A549 (cell line): ENCODE measurements at regions not wholly inside any gene's neighbourhood (a gene's known extent, or its start where the extent isn't known, plus 50 kb on each side); places are given as distances from the start of the nearest gene placed in this dataset.

Experiments used
- ATAC-seq, 2 experiments: fragments of 200-7000 bp in 1 of 2; fragments of >200 bp in 1 of 2; cut with Nextera tagmentation in 1 of 2; cut with Tn5 transposase in 1 of 2; 3 replicates each; pipeline versions ENCODE4 v1.8.0 to v1.9.1; 2018 to 2020; ENCODE audit warnings: mild to moderate bottlenecking in 1 of 2, moderate library complexity in 1 of 2
- CTCF ChIA-PET: fragments of 300-600 bp; sonication (Branson Sonifier 250); formaldehyde crosslinking; extraction: SDS; loops from one replicate; lab custom pipeline; 2021; ENCODE audit warnings: antibody characterized with exemption, inconsistent platforms; lab: Yijun Ruan, JAX
- POLR2A ChIA-PET: fragments of 350-600 bp; formaldehyde crosslinking; extraction: SDS; loops from one replicate; lab custom pipeline; 2021; ENCODE audit warnings: antibody characterized with exemption, inconsistent platforms; lab: Yijun Ruan, JAX
- DNase-seq, 2 experiments: peaks; one replicate each; pipeline versions ENCODE4 v3.0.0 to v3.0.0-alpha.2; 2011 to 2016; ENCODE audit warnings: low read depth in 1 of 2, low spot score in 1 of 2
- FAIRE-seq: peaks from 2 replicates; lab custom pipeline; 2011; peaks lifted over from hg19 to GRCh38; lab: Jason Lieb, UNC
- H3K27ac ChIP-seq, 2 experiments: fragments of >200 bp; sonication (Bioruptor Twin); formaldehyde crosslinking; 3 replicates each; pipeline ENCODE4 v1.5.1; 2016 to 2017
- H3K4me1 ChIP-seq: fragments of >200 bp; sonication (Bioruptor Twin); formaldehyde crosslinking; 3 replicates; pipeline ENCODE4 v1.6.1; 2016
- H3K4me2 ChIP-seq: fragments of >200 bp; sonication (Bioruptor Twin); formaldehyde crosslinking; 3 replicates; pipeline ENCODE4 v1.6.1; 2016
- H3K4me3 ChIP-seq: fragments of >200 bp; sonication (Bioruptor Twin); formaldehyde crosslinking; 3 replicates; pipeline ENCODE4 v1.5.1; 2016
- H3K9me3 ChIP-seq: fragments of >200 bp; sonication (Bioruptor Twin); formaldehyde crosslinking; 3 replicates; pipeline ENCODE4 v1.6.1; 2016
- BCL3 ChIP-seq: fragments of >200 bp; sonication (Bioruptor Twin); formaldehyde crosslinking; IDR thresholded peaks from 3 replicates; pipeline ENCODE4 v1.6.1; 2016
- BHLHE40 ChIP-seq: IDR thresholded peaks from 2 replicates; pipeline ENCODE4 v1.6.1; 2012; ENCODE audit warnings: low read depth, low read length, inconsistent platforms
- CEBPB ChIP-seq, 2 experiments: fragments of >200 bp in 1 of 2; sonication (Bioruptor Twin) in 1 of 2; formaldehyde crosslinking in 1 of 2; IDR thresholded peaks; 2 replicates each; pipeline ENCODE4 v1.6.1; 2012 to 2016
- CTCF ChIP-seq: fragments of >200 bp; sonication (Bioruptor Twin); formaldehyde crosslinking; IDR thresholded peaks from 3 replicates; pipeline ENCODE4 v1.5.1; 2016
- E2F6 ChIP-seq: IDR thresholded peaks from 2 replicates; pipeline ENCODE4 v1.6.1; 2012; ENCODE audit warnings: low read depth, borderline replicate concordance
- EHMT2 ChIP-seq: fragments of 200-600 bp; sonication (generic); IDR thresholded peaks from 2 replicates; pipeline ENCODE4 v1.6.1; 2016; ENCODE audit warnings: antibody characterized with exemption, low read depth, mild to moderate bottlenecking, moderate library complexity
- EP300 ChIP-seq, 2 experiments: fragments of >200 bp; sonication (Bioruptor Twin); formaldehyde crosslinking; IDR thresholded peaks; 2 replicates in 1 of 2; 3 replicates in 1 of 2; pipeline ENCODE4 v1.6.1; 2016 to 2017
- ESRRA ChIP-seq: fragments of 150-350 bp; IDR thresholded peaks from 2 replicates; pipeline ENCODE4 v1.6.1; 2014; ENCODE audit warnings: mild to moderate bottlenecking, low read length, borderline replicate concordance
- HOXA7 ChIP-seq: fragments of 250-450 bp; sonication (Bioruptor Pico); IDR thresholded peaks from 2 replicates; pipeline ENCODE4 v1.5.0; 2020; ENCODE audit warnings: mild to moderate bottlenecking, moderate library complexity
- HOXB13 ChIP-seq: fragments of 250-450 bp; sonication (Bioruptor Pico); IDR thresholded peaks from 2 replicates; pipeline ENCODE4 v1.5.0; 2020; ENCODE audit warnings: low read depth, mild to moderate bottlenecking, moderate library complexity
- JUN ChIP-seq, 2 experiments: fragments of >200 bp; sonication (Bioruptor Twin); formaldehyde crosslinking; IDR thresholded peaks; 2 replicates in 1 of 2; 3 replicates in 1 of 2; pipeline ENCODE4 v1.6.1; 2016 to 2017
- JUNB ChIP-seq: fragments of >200 bp; sonication (Bioruptor Twin); formaldehyde crosslinking; IDR thresholded peaks from 2 replicates; pipeline ENCODE4 v1.6.1; 2016
- KDM5A ChIP-seq: fragments of 200-600 bp; sonication (generic); IDR thresholded peaks from 2 replicates; pipeline ENCODE4 v1.6.1; 2016; ENCODE audit warnings: antibody characterized with exemption, mild to moderate bottlenecking
- MAZ ChIP-seq: fragments of 150-350 bp; IDR thresholded peaks from 2 replicates; pipeline ENCODE4 v1.6.1; 2014; ENCODE audit warnings: antibody characterized with exemption, low read depth, low read length, borderline replicate concordance
- NFE2L2 ChIP-seq: fragments of 150-350 bp; conservative IDR thresholded peaks from 2 replicates; pipeline ENCODE4 v1.6.1; 2014; ENCODE audit warnings: low read length
- NPAS2 ChIP-seq: fragments of 250-450 bp; sonication (Bioruptor Pico); IDR thresholded peaks from 2 replicates; pipeline ENCODE4 v1.8.0; 2022; ENCODE audit warnings: mild to moderate bottlenecking, moderate library complexity, borderline replicate concordance
- POLR2A ChIP-seq: IDR thresholded peaks from 2 replicates; pipeline ENCODE4 v1.6.1; 2012; ENCODE audit warnings: mild to moderate bottlenecking, low read length
- SMC3 ChIP-seq: fragments of >200 bp; sonication (Bioruptor Twin); formaldehyde crosslinking; IDR thresholded peaks from 3 replicates; pipeline ENCODE4 v1.6.1; 2018; ENCODE audit warnings: inconsistent platforms
- TP53 ChIP-seq: fragments of 250-450 bp; sonication (Bioruptor Pico); IDR thresholded peaks from 2 replicates; pipeline ENCODE4 v1.5.0; 2021; ENCODE audit warnings: mild to moderate bottlenecking, moderate library complexity
- USF2 ChIP-seq: fragments of 450-650 bp; IDR thresholded peaks from 2 replicates; pipeline ENCODE4 v1.6.1; 2014; ENCODE audit warnings: antibody characterized with exemption
- ZC3H11A ChIP-seq: fragments of 450-650 bp; IDR thresholded peaks from 2 replicates; pipeline ENCODE4 v1.6.1; 2014; ENCODE audit warnings: antibody characterized with exemption, mild to moderate bottlenecking
- ZFP36 ChIP-seq: fragments of 450-650 bp; IDR thresholded peaks from 2 replicates; pipeline ENCODE4 v1.6.1; 2014; ENCODE audit warnings: borderline replicate concordance; ENCODE audit not compliant: partially characterized antibody
- ZSCAN20 ChIP-seq: fragments of 250-450 bp; sonication (Bioruptor Pico); IDR thresholded peaks from 2 replicates; pipeline ENCODE4 v1.8.0; 2022; ENCODE audit warnings: mild to moderate bottlenecking, moderate library complexity
- WGBS: methylation state at CpG from one replicate; pipeline ENCODE4 v1.1.6; 2017; ENCODE audit errors: missing lambda C conversion rate; 5-methylcytosine and 5-hydroxymethylcytosine counted together
- TF ChIP-seq, protein P1 (sequence below): fragments of 150-350 bp; IDR thresholded peaks from 2 replicates; pipeline ENCODE4 v1.6.1; 2014; ENCODE audit warnings: low read depth, mild to moderate bottlenecking, low read length
- TF ChIP-seq, protein P2 (sequence below): fragments of 250-450 bp; sonication (Bioruptor Pico); IDR thresholded peaks from 2 replicates; pipeline ENCODE4 v1.5.0; 2020; ENCODE audit warnings: low read depth, mild to moderate bottlenecking, moderate library complexity

GRCh38 chr4:79473439-79473724, 65.4 kb upstream of the GK2 start:
- no peak for DNase-seq
- ChIA-PET CTCF (no interaction called here), POLR2A (no interaction called here)
- ATAC-seq, result no peak
- no peaks in the 10 kb centered on the region for H3K9me3 ChIP-seq
- H3K27ac ChIP-seq, result no peak overlapping the region
- TF ChIP-seq JUN (IDR thresholded peaks at IDR 0.05) (no peak), HOXB13 (CRISPR knock-in tag) (no peak), E2F6 (no peak), USF2 (no peak), EHMT2 (no peak), NFE2L2 (no peak), BHLHE40 (no peak), MAZ (no peak), KDM5A (no peak), NPAS2 (CRISPR knock-in tag) (no peak), BCL3 (no peak), EP300 (IDR thresholded peaks at IDR 0.05) (no peak), SMC3 (no peak)
- TF ChIP-seq, protein P1, sequence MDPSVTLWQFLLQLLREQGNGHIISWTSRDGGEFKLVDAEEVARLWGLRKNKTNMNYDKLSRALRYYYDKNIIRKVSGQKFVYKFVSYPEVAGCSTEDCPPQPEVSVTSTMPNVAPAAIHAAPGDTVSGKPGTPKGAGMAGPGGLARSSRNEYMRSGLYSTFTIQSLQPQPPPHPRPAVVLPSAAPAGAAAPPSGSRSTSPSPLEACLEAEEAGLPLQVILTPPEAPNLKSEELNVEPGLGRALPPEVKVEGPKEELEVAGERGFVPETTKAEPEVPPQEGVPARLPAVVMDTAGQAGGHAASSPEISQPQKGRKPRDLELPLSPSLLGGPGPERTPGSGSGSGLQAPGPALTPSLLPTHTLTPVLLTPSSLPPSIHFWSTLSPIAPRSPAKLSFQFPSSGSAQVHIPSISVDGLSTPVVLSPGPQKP, result no peak
- no peak for FAIRE-seq
- H3K4me3 ChIP-seq, result no peak overlapping the region
- H3K4me1 ChIP-seq, result no peaks in the 10 kb centered on the region
- WGBS, result 20% methylated on average over 3 of the region's 3 CpGs
- H3K4me2 ChIP-seq, result no peak overlapping the region

GRCh38 chr4:79472693-79473438, 64.8 kb upstream of the GK2 start:
- no peak for DNase-seq
- no peak for FAIRE-seq
- no peak for ATAC-seq
- H3K4me2 ChIP-seq, result no peak overlapping the region
- H3K4me3 ChIP-seq, result no peak overlapping the region
- no peaks in the 10 kb centered on the region for H3K4me1 ChIP-seq
- CTCF ChIA-PET, result no interaction called here
- no peaks in the 10 kb centered on the region for H3K9me3 ChIP-seq
- 20% methylated on average over 3 of the region's 3 CpGs for WGBS
- TF ChIP-seq ZC3H11A (no peak), POLR2A (no peak), CEBPB (IDR thresholded peaks at IDR 0.05) (no peak), TP53 (CRISPR knock-in tag) (no peak), ZFP36 (no peak), EHMT2 (no peak), JUNB (no peak), JUN (IDR thresholded peaks at IDR 0.05) (no peak), CTCF (no peak), ZSCAN20 (CRISPR knock-in tag) (no peak), BCL3 (no peak), HOXA7 (CRISPR knock-in tag) (no peak), ESRRA (no peak)
- TF ChIP-seq, protein P1, result no peak
- TF ChIP-seq, protein P2, sequence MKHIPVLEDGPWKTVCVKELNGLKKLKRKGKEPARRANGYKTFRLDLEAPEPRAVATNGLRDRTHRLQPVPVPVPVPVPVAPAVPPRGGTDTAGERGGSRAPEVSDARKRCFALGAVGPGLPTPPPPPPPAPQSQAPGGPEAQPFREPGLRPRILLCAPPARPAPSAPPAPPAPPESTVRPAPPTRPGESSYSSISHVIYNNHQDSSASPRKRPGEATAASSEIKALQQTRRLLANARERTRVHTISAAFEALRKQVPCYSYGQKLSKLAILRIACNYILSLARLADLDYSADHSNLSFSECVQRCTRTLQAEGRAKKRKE (CRISPR knock-in tag), result no peak
- H3K27ac ChIP-seq, result no peak overlapping the region
- POLR2A ChIA-PET, result no interaction called here
